ENCODE measurements at regions not wholly inside any gene's neighbourhood (a gene's known extent, or its start where the extent isn't known, plus 50 kb on each side); places are given as distances from the start of the nearest gene placed in this dataset.

DNA sequence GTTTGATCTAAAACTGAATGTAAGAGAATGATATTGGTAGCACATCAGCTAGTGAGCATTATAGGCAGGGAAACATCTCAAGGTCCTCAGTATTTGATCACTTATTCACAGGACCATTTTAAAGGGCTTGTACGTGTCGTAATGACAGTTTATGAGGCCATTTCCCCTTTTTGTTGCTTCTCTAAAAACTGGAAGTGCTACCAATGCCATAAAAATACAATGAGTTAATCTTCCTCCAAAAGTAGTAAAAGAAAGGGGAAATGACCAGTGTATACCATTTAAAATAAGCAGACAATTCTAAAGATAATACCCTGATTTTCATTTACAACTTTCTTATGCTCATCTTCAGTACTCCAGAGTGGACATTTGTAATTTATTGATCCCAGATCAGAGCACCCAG lies 285.8 kb upstream of the PCSK5 start:
- TF ChIP-seq CTCF (IDR thresholded peaks at IDR 0.05; ENCODE audit: poor library complexity) (no peak), EZH2 (IDR thresholded peaks at IDR 0.05; ENCODE audit: borderline replicate concordance) (no peak), EZH2phosphoT487 (IDR thresholded peaks at IDR 0.05; ENCODE audit: low read depth, severe bottlenecking, unreplicated experiment) (no peak)

Measured in hepatocyte (in vitro differentiated cells).